IMR-90 (cell line): ENCODE measurements at regions not wholly inside any gene's neighbourhood (a gene's known extent, or its start where the extent isn't known, plus 50 kb on each side); places are given as distances from the start of the nearest gene placed in this dataset.

ENCODE experiments used
- ATAC-seq: fragments of 200-7000 bp; cut with Tn5 transposase; 2 replicates; pipeline ENCODE4 v1.9.1; 2020; ENCODE audit warnings: low read depth, mild to moderate bottlenecking, moderate library complexity
- BruUV-seq: library from RNA; stranded (reverse); fragments of 400-500 nt; replicated peaks from 2 replicates; lab custom pipeline; 2021; lab: Mats Ljungman, UMichigan
- CTCF ChIA-PET: fragments of 300-600 bp; formaldehyde crosslinking; extraction: SDS; loops from one replicate; lab custom pipeline; 2021; ENCODE audit warnings: antibody characterized with exemption; lab: Yijun Ruan, JAX
- POLR2A ChIA-PET: fragments of 300-600 bp; sonication (Branson Sonifier 250); formaldehyde crosslinking; loops from one replicate; lab custom pipeline; 2022; ENCODE audit warnings: antibody characterized with exemption; ENCODE audit not compliant: unreplicated experiment; lab: Charles Lee
- DNase-seq: peaks from one replicate; pipeline ENCODE4 v3.0.0; 2013
- H2AFZ ChIP-seq: replicated peaks from 2 replicates; pipeline ENCODE3; 2013; ENCODE audit warnings: low read length, mild to moderate bottlenecking; ENCODE audit not compliant: poor library complexity
- H2AK5ac ChIP-seq: 2 replicates; pipeline ENCODE4 v1.6.1; 2013; ENCODE audit warnings: low read depth, low read length, inconsistent platforms
- H2AK9ac ChIP-seq: replicated peaks from 2 replicates; pipeline ENCODE3; 2013; ENCODE audit warnings: mild to moderate bottlenecking, low read depth, low read length, moderate library complexity; ENCODE audit not compliant: poor library complexity
- H2BK120ac ChIP-seq: 2 replicates; pipeline ENCODE4 v1.6.1; 2013; ENCODE audit warnings: low read depth, low read length, inconsistent platforms
- H2BK15ac ChIP-seq: 3 replicates; pipeline ENCODE4 v1.6.1; 2013; ENCODE audit warnings: low read depth, low read length, inconsistent platforms
- H2BK20ac ChIP-seq: 2 replicates; pipeline ENCODE4 v1.6.1; 2013; ENCODE audit warnings: low read depth, mild to moderate bottlenecking, inconsistent platforms, low read length, moderate library complexity
- H2BK5ac ChIP-seq: 2 replicates; pipeline ENCODE4 v1.6.1; 2013; ENCODE audit warnings: mild to moderate bottlenecking, low read depth, low read length, inconsistent platforms; ENCODE audit not compliant: poor library complexity, severe bottlenecking
- H3K14ac ChIP-seq: replicated peaks from 2 replicates; pipeline ENCODE4 v1.6.1; 2013; ENCODE audit warnings: low read depth, low read length, inconsistent platforms
- H3K18ac ChIP-seq: 2 replicates; pipeline ENCODE4 v1.6.1; 2013; ENCODE audit warnings: low read depth, low read length, control low read depth
- H3K23ac ChIP-seq: 2 replicates; pipeline ENCODE4 v1.6.1; 2013; ENCODE audit warnings: low read depth, low read length, inconsistent platforms
- H3K27ac ChIP-seq: 2 replicates; pipeline ENCODE4 v1.5.1; 2013; ENCODE audit warnings: mild to moderate bottlenecking, control low read depth, low read length; ENCODE audit not compliant: insufficient read depth
- H3K27me3 ChIP-seq: 2 replicates; pipeline ENCODE4 v1.6.1; 2013; ENCODE audit warnings: low read length; ENCODE audit not compliant: control insufficient read depth, insufficient read depth
- H3K36me3 ChIP-seq: 2 replicates; pipeline ENCODE4 v1.6.1; 2013; ENCODE audit warnings: low read length, mixed read lengths; ENCODE audit not compliant: control insufficient read depth, insufficient read depth
- H3K4ac ChIP-seq: 2 replicates; pipeline ENCODE4 v1.6.1; 2013; ENCODE audit warnings: low read depth, low read length, inconsistent platforms
- H3K4me1 ChIP-seq: 2 replicates; pipeline ENCODE4 v1.6.1; 2013; ENCODE audit warnings: low read length, mixed read lengths; ENCODE audit not compliant: control insufficient read depth, insufficient read depth
- H3K4me2 ChIP-seq: 2 replicates; pipeline ENCODE4 v1.6.1; 2013; ENCODE audit warnings: low read depth, mild to moderate bottlenecking, control low read depth, low read length, moderate library complexity
- H3K4me3 ChIP-seq: 2 replicates; pipeline ENCODE4 v1.5.1; 2013; ENCODE audit warnings: low read depth, mild to moderate bottlenecking, control low read depth, low read length, moderate library complexity; ENCODE audit not compliant: insufficient read depth
- H3K56ac ChIP-seq: 2 replicates; pipeline ENCODE4 v1.6.1; 2013; ENCODE audit warnings: low read length, inconsistent platforms; ENCODE audit not compliant: insufficient read depth; ENCODE audit errors: extremely low read depth
- H3K79me1 ChIP-seq, 2 experiments: 2 replicates each; pipeline ENCODE4 v1.6.1; 2013; ENCODE audit warnings: low read length in 2 of 2, inconsistent platforms in 1 of 2, low read depth in 1 of 2
- H3K9ac ChIP-seq: 2 replicates; pipeline ENCODE4 v1.6.1; 2013; ENCODE audit warnings: low read depth, low read length, control low read depth
- H3K9me1 ChIP-seq: 2 replicates; pipeline ENCODE4 v1.6.1; 2013; ENCODE audit warnings: low read length, inconsistent platforms; ENCODE audit not compliant: insufficient read depth
- H3K9me3 ChIP-seq: 2 replicates; pipeline ENCODE4 v1.6.1; 2013; ENCODE audit warnings: low read length; ENCODE audit not compliant: control insufficient read depth, insufficient read depth
- H4K20me1 ChIP-seq: 2 replicates; pipeline ENCODE4 v1.6.1; 2013; ENCODE audit warnings: low read length, inconsistent platforms; ENCODE audit not compliant: insufficient read depth
- H4K5ac ChIP-seq: 2 replicates; pipeline ENCODE4 v1.6.1; 2013; ENCODE audit warnings: mild to moderate bottlenecking, low read depth, low read length, control low read depth
- H4K8ac ChIP-seq, 2 experiments: 2 replicates each; pipeline ENCODE4 v1.6.1; 2013; ENCODE audit warnings: low read depth in 2 of 2, low read length in 2 of 2, control low read depth in 1 of 2, inconsistent platforms in 1 of 2
- H4K91ac ChIP-seq: 2 replicates; pipeline ENCODE4 v1.6.1; 2013; ENCODE audit warnings: low read depth, low read length, inconsistent platforms; ENCODE audit not compliant: insufficient read depth
- BHLHE40 ChIP-seq: fragments of 150-350 bp; IDR thresholded peaks from 2 replicates; pipeline ENCODE4 v1.6.1; 2016; ENCODE audit warnings: mild to moderate bottlenecking, low read depth, low read length
- CEBPB ChIP-seq: IDR thresholded peaks from 2 replicates; pipeline ENCODE4 v1.6.1; 2012; ENCODE audit warnings: low read depth, low read length, improper control_type of control experiment
- CHD1 ChIP-seq: IDR thresholded peaks from 2 replicates; pipeline ENCODE4 v1.6.1; 2012; ENCODE audit warnings: low read depth, low read length, improper control_type of control experiment
- CTCF ChIP-seq: conservative IDR thresholded peaks from 2 replicates; pipeline ENCODE4 v1.5.1; 2012; ENCODE audit warnings: mild to moderate bottlenecking, low read depth, low read length, improper control_type of control experiment
- ELK1 ChIP-seq: fragments of 150-350 bp; IDR thresholded peaks from 2 replicates; pipeline ENCODE4 v1.6.1; 2016; ENCODE audit warnings: low read depth, mild to moderate bottlenecking, low read length, moderate library complexity, borderline replicate concordance
- FOS ChIP-seq: fragments of 150-350 bp; IDR thresholded peaks from 2 replicates; pipeline ENCODE4 v1.6.1; 2016; ENCODE audit warnings: low read depth, low read length
- MAFK ChIP-seq: IDR thresholded peaks from 2 replicates; pipeline ENCODE4 v1.6.1; 2012; ENCODE audit warnings: low read depth, low read length, improper control_type of control experiment
- MAZ ChIP-seq: IDR thresholded peaks from 2 replicates; pipeline ENCODE4 v1.6.1; 2012; ENCODE audit warnings: low read depth, mild to moderate bottlenecking, low read length, improper control_type of control experiment, moderate library complexity, borderline replicate concordance
- MXI1 ChIP-seq: IDR thresholded peaks from 2 replicates; pipeline ENCODE4 v1.6.1; 2012; ENCODE audit warnings: low read depth, mild to moderate bottlenecking, low read length, moderate library complexity, borderline replicate concordance
- NFE2L2 ChIP-seq: fragments of 150-350 bp; IDR thresholded peaks from 2 replicates; pipeline ENCODE4 v1.6.1; 2016; ENCODE audit warnings: low read depth, mild to moderate bottlenecking, low read length
- POLR2A ChIP-seq: IDR thresholded peaks from 2 replicates; pipeline ENCODE4 v1.6.1; 2012; ENCODE audit warnings: mild to moderate bottlenecking, low read depth, low read length
- RAD21 ChIP-seq: IDR thresholded peaks from 2 replicates; pipeline ENCODE4 v1.6.1; 2012; ENCODE audit warnings: low read length, improper control_type of control experiment
- RCOR1 ChIP-seq: IDR thresholded peaks from 2 replicates; pipeline ENCODE4 v1.6.1; 2012; ENCODE audit warnings: mild to moderate bottlenecking, low read length, improper control_type of control experiment; ENCODE audit not compliant: insufficient replicate concordance
- RFX5 ChIP-seq: IDR thresholded peaks from 2 replicates; pipeline ENCODE4 v1.8.0; 2012; ENCODE audit warnings: low read depth, mild to moderate bottlenecking, low read length, moderate library complexity
- SMC3 ChIP-seq: fragments of 150-350 bp; IDR thresholded peaks from 2 replicates; pipeline ENCODE4 v1.6.1; 2016; ENCODE audit warnings: low read depth, mild to moderate bottlenecking, antibody characterized with exemption, low read length, moderate library complexity
- USF2 ChIP-seq: fragments of 150-350 bp; IDR thresholded peaks from 2 replicates; pipeline ENCODE4 v1.6.1; 2017; ENCODE audit warnings: mild to moderate bottlenecking, antibody characterized with exemption, low read length, low read depth
- WGBS, 2 experiments: methylation state at CpG; one replicate each; pipeline versions ENCODE4 v1.1.5 to v1.1.7; 2013; ENCODE audit warnings: missing lambda C conversion rate in 2 of 2; ENCODE audit not compliant: insufficient read length in 1 of 2; ENCODE audit errors: extremely low coverage in 2 of 2; 5-methylcytosine and 5-hydroxymethylcytosine counted together
- dilution Hi-C: fragments of 300-500 bp; cut with HindIII; formaldehyde crosslinking; loops from one replicate; pipeline ENCODE4 v1.14.3; 2018; ENCODE audit warnings: low sequenced_read_pairs; ENCODE audit not compliant: unreplicated experiment
- in situ Hi-C: fragments of 300-500 bp; cut with MboI; formaldehyde crosslinking; loops from 3 replicates; pipeline ENCODE4 v1.14.3; 2019; ENCODE audit warnings: low sequenced_read_pairs, inconsistent platforms, mixed read lengths
- intact Hi-C: fragments of 100-400 bp; cut with micrococcal nuclease; formaldehyde crosslinking; loops from 2 replicates; pipeline ENCODE4 v1.10.0; 2022

GRCh38 chr5:86376214-86376613 is 241.5 kb upstream of the COX7C start:
- POLR2A ChIA-PET, result no interaction called here
- Histone ChIP-seq H3K4me1 (no peaks in the 10 kb centered on the region), H2BK15ac (no peak overlapping the region), H3K9me3 (no peaks in the 10 kb centered on the region), H2AK5ac (no peak overlapping the region), H3K36me3 (no peaks in the 10 kb centered on the region), H4K91ac (no peak overlapping the region), H3K23ac (no peak overlapping the region), H2BK120ac (no peak overlapping the region), H3K27ac (no peak overlapping the region), H4K8ac (no peak overlapping the region), H2BK5ac (no peak overlapping the region), H2AK9ac (no peak overlapping the region), H3K4me2 (no peak overlapping the region), H3K27me3 (no peaks in the 10 kb centered on the region), H3K14ac (no peak overlapping the region), H3K4ac (no peak overlapping the region), H4K5ac (no peak overlapping the region), H4K20me1 (no peaks in the 10 kb centered on the region), H3K9ac (no peak overlapping the region), H3K18ac (no peak overlapping the region), H3K79me1 (no peaks in the 10 kb centered on the region), H3K9me1 (no peaks in the 10 kb centered on the region), H2AFZ (no peak overlapping the region), H3K56ac (no peak overlapping the region), H3K4me3 (no peak overlapping the region), H2BK20ac (no peak overlapping the region)
- dilution Hi-C loops, result no loop called here
- ATAC-seq (no peak), DNase-seq (no peak)
- CTCF ChIA-PET, result no interaction called here
- intact Hi-C loops, result no loop called here
- TF ChIP-seq CHD1, result no peak
- no peak for TF ChIP-seq MAZ
- TF ChIP-seq ELK1, result no peak
- no peak for TF ChIP-seq RFX5
- TF ChIP-seq POLR2A, result no peak
- no peak for TF ChIP-seq SMC3
- TF ChIP-seq NFE2L2, result no peak
- TF ChIP-seq USF2, result no peak
- no peak for TF ChIP-seq CTCF
- no peak for TF ChIP-seq FOS
- TF ChIP-seq BHLHE40, result no peak
- no peak for TF ChIP-seq RAD21
- no peak for TF ChIP-seq RCOR1
- no peak for TF ChIP-seq MAFK
- no peak for TF ChIP-seq CEBPB
- no peak for TF ChIP-seq MXI1
- WGBS, 2 experiments, result no CpG with 5 or more reads among the region's 3 CpGs
- BruUV-seq, result no TSS peak
- in situ Hi-C loops, result no loop called here
